Kasumi-1 (cell line): ENCODE measurements at regions not wholly inside any gene's neighbourhood (a gene's known extent, or its start where the extent isn't known, plus 50 kb on each side); places are given as distances from the start of the nearest gene placed in this dataset.
A peak's percentile ranks its signal among the peaks of the same experiment; 100 is the strongest.
"Not testable (repeated sequence)": the region's sequence is repeated elsewhere in the genome, so short reads cannot be mapped to it uniquely, and the experiment has no call there.

ENCODE experiments used
- DNase-seq, 2 experiments: peaks; one replicate each; lab custom pipeline; 2025; lab: John Stamatoyannopoulos, UW

- DNase-seq: no peak
Observed at GRCh38 chr3:180743813-180744590, 64.7 kb upstream of the CCDC39 start.

DNA sequence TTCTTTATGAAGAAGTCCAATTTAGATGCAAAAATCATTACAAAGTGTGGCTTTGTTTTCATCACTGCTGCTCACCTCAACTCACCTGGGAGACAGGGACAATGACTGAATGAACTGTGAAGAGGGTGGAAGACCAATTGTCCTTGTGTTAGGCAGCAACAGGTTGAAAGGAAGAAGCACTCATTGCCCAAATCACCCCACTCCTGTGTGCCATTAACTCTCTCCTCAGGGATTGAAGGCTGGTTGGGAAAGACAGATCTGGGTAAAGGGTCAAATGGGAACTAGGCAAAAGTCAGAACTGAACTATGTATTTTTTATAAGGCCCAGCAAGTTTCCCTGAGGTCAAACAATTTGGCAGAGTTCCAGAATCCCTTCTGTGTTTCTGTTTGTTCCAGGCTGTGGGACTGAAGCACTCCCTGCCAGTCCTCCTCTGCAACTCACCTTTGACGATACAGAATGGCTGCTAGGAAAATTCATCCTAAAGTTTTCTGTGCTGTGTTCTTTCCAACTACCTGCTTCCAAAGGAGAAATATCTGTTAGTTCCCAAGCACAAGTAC, 68.6 kb upstream of the CCDC39 start:
- no peak for DNase-seq

GRCh38 chr3:180749322-180749721, 70.0 kb upstream of the CCDC39 start:
- DNase-seq: no peak

- DNase-seq: no peak
Observed at GRCh38 chr3:180749796-180750195, 70.5 kb upstream of the CCDC39 start.

DNA sequence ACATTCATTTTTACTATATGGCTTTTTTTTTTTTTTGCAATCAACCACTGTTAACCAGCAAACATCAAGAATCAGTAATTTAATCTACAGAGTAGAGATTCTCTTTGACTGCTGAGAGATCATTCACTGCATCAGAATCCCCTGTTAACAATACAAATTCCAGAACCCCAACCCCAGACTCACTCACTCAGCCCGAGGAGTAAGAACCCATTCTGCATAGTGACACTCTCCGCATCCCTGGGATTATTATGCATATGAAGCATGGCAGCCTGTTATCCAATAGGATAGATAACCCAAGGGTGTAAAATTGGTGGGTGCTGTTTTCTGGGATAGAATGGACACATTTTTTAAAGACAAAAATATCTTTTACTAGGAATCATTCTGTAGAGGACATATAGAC, 76.3 kb upstream of the CCDC39 start:
- no peak for DNase-seq

GRCh38 chr3:180762866-180763265, 83.6 kb upstream of the CCDC39 start:
- no peak for DNase-seq

DNA sequence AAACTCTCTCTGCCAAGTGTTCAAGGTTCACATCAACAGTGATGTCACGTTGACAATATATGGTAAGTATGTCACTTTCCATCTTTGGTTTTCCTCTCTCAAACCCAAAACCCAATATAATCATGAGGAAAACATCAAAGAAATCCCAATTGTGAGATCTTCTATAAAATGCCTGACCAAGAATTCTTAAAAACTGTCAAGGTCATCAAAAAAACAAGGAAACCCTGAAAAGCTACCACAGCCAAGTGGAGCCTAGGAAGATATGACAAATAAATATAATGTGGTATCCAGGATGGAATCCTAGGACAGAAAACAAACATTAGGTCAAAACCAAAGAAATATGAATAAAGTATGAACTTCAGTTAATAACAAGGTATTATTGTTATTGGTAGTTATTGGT, 85.2 kb upstream of the CCDC39 start:
- no peak for DNase-seq

GRCh38 chr3:180770639-180771038, 91.3 kb upstream of the CCDC39 start:
- no peak for DNase-seq

GRCh38 chr3:180776433-180776832, 97.1 kb upstream of the CCDC39 start:
- DNase-seq: no peak

GRCh38 chr3:180782195-180782984, 103.1 kb upstream of the CCDC39 start:
- peak in 1 of 2 experiments; percentile 4 for DNase-seq

GRCh38 chr3:180786227-180786626, 106.9 kb upstream of the CCDC39 start:
- DNase-seq: not testable (repeated sequence)

DNA sequence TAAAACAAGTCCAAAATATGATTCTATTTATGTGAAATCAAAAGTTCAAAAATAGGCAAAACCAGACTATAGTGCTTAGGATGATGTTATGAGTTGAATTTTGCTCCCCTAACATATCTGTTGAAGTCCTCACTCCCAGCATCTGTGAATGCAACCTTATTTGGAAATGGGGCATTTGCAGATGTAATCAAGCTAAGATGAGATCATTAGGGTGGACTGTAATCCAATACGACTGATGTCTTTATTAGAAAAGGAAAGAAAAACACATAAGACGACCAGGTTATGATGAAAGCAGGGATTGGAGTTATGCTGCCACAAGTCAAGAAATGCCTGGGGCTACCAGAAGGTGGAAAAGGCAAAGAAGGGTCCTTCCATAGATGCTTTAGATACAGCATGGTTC, 110.5 kb upstream of the CCDC39 start:
- DNase-seq: no peak

GRCh38 chr3:180798197-180798596, 114.3 kb upstream of the FXR1 start:
- no peak for DNase-seq

GRCh38 chr3:180802837-180803236, 109.6 kb upstream of the FXR1 start:
- peak; percentile 48 to 64 for DNase-seq

GRCh38 chr3:180804916-180805315, 107.6 kb upstream of the FXR1 start:
- DNase-seq: no peak

GRCh38 chr3:180808823-180809575, 103.5 kb upstream of the FXR1 start:
- no peak for DNase-seq

GRCh38 chr3:180820400-180820799, 92.1 kb upstream of the FXR1 start:
- DNase-seq: no peak

DNA sequence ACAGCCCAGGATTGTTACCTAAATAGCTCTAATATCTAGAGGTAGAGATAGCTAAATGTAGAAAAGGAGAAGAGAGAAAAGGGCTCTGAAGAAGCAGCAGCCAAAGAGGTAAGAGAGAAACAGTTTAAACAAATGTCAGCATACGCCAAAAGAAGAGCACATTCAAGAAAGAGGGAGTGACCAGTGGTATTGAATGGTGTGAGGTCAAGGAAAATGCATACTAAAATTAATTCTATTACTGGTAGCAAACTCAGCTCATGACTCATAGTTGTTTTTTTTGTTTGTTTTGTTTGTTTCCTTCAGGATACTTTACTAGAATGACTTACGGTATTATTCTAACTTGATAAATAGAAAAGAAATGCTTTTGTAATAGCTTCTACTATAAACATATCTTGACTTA, 86.5 kb upstream of the FXR1 start:
- DNase-seq: no peak

GRCh38 chr3:180827171-180827570, 85.3 kb upstream of the FXR1 start:
- DNase-seq: no peak

GRCh38 chr3:180828001-180828720, 84.3 kb upstream of the FXR1 start:
- DNase-seq: no peak

DNA sequence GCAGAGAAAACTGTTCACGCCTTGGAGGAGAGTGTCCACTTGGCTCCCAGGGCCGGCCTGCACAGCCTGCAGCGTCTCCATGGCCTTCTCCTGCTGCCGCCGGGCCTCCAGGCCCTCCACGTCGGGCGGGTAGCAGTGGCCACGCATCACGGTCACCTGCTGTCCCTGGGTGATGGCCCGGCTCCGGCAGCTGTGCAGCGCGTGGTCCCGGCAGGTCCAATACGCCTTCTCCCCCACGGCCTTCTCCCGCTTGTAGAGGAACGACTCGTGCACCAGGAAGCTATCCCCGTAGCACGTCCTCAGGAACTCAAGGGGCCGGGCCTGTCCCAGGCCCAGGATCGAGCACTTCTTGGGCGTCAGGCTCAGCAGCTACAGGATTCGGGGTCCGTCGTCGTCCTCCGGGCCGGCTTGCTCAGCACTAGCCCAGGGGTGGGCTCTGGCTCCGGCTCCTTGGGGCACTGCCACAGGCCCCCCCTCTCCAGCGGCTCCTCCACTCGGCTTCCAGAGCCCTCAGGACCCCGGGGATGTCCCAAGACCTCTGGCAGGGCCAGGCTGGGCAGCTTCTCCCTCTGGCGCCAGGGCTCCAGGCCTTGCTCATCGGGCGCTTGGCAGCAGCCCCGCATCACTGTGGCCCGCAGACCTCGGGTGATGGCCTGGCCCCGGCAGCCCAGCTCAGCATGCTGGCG, 83.6 kb upstream of the FXR1 start:
- DNase-seq: no peak
